ENCODE measurements at regions not wholly inside any gene's neighbourhood (a gene's known extent, or its start where the extent isn't known, plus 50 kb on each side); places are given as distances from the start of the nearest gene placed in this dataset.

DNA sequence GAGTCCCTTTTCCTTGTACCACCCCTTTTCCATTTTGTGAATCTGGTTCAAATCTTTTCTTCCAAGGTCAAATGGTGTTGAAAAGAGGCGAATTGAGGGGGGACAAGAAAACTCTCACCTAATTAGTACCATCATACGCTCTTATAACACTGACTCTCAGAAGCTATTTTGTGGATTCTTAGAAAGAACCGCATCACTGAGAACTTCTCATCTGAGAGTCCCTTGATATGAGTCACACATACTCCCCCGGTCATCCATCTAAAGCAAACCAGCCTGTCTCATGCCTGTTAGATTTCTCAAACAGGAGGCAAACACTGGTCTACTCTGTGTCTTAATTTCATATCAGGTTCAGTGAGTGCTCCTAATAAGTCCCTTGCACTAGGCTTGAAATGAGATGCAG lies 76.5 kb upstream of the SPRED1 start:
- DNase-seq (ENCODE audit: low spot score), result no peak

DNA sequence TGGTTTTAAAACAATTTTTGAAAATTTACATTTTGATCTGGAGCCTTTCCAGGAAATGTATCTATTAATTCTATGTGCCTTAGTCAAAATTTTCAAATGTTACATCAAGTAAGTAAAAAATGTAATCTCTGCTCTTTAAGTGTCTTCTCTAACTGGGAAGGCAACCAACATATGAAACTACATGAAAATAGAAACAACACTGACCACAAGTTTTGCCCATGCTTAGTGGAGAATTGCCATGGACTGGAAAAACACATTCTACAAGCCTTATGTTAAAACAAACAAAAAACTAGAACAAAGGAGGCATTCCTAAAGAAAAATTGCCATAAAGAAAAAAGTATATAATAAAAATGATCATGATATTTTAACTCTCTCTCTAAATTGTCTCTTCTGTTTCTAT lies 75.9 kb upstream of the SPRED1 start:
- no peak for DNase-seq (ENCODE audit: low spot score)

DNA sequence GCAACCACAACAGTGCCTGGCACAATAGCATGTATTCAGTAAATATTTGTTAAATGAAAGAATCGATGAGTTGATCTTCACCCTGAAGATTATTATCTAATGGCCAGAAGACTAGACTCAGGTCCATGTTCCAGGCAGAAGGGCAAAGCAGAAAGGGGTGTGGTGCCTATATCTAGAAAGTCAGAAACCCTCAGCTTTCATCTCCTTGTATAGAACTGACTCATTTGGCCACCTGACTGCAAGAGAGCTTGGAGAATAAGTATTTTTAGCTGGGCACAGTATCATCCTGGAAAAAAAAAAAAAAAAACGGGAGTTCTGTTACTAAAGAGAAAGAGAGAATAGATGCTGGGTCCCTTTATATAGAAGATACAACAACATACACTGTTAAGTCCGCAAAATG lies 69.7 kb upstream of the SPRED1 start:
- DNase-seq (ENCODE audit: low spot score), result no peak

DNA sequence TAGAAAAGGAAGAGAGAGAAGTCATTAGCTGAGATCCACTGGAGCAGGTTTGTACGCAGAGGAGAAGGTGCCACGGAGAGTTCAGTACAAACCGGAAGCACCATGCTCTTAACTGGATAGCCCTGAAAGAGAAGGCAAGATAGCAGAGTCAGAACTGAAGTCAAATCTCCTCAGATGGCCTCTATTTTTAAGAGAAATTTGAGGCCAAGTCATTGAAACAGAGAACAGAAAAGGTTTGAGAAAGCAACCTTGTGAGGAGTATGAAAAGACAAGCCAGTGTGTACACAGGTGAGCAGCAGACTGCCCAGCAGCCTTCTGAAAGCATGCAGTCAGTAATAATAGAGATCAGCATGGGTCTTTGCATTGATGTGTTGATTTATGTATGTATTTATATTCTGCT lies 66.1 kb upstream of the SPRED1 start:
- no peak for DNase-seq (ENCODE audit: low spot score)

DNA sequence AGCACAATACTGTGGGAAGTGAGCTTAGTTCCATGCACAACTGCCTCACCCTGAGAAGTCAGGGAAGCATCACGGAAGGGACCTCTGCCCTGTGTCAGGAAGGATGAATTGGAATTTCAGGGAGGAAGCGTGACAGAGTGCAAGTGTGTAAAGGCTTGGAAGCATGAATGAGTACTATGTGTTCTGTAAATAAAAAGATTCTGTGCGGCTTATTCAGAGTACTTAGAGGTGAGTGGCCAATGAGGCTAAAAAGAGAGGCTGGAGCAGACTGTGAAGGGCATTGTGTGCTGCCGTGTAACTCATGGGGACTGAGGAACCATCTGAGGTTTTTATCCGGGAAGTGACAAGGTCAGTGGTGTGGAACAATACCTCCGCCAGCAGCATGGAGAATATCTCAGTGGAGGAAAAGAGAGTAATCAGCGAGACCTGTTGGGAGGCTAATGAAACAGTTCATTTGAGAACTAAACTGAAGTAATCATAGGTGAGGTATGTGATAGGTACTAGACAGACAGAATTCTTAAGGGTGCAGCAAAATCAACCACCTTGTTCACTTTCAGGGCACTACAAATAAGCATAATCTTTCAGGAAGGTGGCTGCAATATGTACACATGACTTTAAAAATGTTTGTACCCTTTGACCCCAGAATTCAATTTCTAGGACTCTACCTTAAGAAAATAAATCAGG lies 64.9 kb upstream of the SPRED1 start:
- no peak for DNase-seq (ENCODE audit: low spot score)

DNA sequence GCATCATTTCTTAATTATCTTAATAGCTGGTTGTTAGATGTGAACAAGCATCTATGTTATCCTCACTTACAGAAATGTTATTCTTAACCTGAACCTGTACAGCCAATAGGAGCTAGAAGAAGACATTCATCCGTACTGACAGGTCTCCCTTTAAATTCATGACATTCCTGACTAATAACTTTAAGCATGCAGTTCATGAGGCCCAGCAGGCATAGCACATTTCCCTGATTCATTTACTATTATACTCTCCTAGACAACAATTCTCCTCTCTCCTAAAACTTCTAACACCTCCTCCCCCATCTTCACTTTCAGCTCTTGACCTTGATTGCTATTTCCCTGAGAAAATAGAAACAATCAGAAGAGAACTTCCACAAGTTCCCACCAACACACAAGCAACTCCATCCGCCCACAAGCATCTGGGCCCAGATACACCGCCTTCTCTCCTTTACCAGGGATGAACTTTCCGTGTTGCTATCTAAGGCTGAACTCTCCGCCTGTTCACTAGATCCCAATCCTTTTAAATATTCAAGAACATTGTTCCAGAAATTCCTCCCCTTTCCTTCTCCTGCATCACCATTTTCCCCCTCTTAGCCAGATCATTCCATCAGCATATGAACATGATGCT lies 62.9 kb upstream of the SPRED1 start:
- no peak for DNase-seq (ENCODE audit: low spot score)

DNA sequence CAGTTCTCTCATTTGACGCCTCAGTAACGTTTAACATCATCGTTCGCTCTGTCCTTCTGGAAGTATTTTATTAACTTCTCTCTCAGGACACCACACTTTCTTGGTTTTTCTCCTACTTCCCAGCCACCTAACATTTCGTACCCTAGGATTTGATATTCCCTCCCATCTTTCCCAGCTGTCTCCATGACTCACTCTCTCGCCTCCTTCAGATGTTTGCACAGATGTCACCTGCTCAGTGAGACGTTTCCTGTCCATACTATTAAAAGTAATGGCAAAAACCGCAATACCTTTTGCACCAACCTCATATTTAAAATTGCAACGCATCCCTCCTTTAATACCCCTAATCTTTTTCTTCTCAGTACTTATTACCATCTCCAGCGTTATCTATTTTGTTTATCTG lies 62.1 kb upstream of the SPRED1 start:
- DNase-seq (ENCODE audit: low spot score), result no peak

DNA sequence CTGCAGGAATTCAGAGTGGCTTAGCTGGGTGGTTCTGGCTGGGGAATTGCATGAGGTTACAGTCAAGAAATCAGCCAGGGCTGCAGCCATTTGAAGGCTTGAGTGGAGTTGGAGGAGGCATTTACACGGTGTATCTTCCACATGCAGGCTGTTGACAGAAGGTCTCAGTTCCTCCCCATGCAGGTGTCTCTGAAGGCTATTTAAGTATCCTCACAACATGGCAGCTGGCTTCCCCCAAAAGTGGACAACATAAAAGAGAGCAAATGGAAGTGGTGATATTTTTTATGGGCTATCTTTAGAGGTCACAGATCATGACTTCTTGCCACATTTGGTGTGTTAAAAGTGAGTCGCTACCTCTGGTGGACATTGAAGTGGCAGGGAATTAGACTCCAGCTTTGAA lies 60.1 kb upstream of the SPRED1 start:
- no peak for DNase-seq (ENCODE audit: low spot score)

DNA sequence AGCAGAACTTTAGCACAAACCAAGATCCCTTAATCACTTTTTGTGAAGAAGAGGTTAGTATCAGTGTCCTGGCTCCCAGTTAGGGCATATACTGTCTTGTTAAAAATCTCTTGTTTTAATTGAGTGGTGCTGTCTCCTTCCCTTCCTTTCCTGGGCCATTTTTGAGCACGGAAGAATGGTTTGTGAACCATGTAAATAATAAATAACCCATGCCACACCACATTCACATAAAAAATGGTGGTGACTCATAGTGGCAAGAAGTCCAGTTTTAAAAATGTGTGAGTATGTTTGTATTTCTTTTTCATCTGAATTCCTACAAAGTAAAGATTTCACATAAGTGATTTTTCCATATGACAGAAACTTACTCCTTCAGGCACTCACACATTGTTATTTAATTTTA lies 59.1 kb upstream of the SPRED1 start:
- no peak for DNase-seq (ENCODE audit: low spot score)

DNA sequence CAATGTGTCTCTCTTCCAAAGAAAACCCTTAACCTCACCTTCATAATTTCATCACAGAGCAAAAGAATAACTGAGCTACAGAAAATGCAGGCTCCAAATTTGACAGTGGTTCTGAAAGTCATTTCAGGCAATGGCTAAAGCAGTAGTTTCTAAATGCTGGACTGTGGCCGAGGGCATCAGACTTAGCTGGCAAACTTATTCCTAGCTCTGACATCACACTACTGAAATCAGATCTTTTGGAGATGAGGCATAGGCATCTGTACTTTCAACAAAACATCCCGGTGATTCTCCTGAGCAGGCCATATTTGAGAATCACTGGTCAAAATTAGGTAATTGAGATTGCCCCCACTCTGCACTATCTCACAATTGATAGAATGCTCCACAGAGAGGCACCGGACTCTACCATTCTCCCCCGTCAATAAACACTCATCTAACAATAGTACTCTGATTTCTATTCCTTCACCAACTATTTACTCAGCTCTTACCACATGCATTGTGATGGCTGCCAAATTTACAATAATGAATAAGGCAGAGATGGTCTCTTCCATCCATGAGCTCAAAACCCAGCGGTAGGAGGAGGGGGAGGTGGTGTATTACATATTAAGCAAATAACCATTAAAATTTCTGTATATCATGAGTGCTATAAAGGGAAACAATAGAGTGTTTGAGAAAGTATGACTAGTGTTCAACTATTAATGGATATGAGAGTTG lies 57.3 kb upstream of the SPRED1 start:
- no peak for DNase-seq (ENCODE audit: low spot score)

DNA sequence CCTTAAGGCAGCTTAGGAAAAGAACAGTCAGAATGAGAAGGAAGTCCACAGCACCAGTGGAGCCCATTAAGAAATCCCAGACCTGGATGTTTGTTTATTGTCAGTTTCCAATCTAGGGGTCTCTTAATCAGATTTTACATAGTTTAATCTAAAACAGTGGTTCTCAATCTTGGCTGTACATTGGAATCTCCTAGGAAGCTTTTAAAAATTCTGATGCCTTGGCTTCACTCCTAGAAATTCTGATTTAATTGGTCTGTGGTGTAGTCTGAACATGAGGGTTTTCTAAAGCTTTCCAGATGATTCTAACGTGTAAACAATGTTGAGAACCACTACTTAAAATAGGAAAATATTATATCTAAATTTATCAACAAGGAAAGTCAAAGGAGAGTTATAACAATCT lies 56.6 kb upstream of the SPRED1 start:
- DNase-seq (ENCODE audit: low spot score), result no peak

DNA sequence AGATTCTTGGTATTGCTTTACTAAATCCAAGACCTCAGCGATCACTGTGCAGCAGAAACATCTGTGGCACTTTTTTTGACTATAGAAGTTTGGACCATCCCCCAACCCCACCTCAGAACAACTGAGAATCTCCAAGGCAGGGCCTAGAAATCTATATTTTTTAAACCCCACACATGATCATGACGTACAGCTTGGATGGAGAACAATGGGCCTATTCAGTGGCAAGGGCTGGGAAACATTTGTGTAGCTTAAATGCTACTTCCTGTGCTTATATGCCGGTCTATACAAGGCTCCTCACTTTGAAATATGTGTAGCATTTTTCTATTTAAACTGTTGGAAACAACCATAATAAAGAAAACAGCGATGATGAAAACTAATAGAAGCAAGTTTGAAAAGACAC lies 55.1 kb upstream of the SPRED1 start:
- DNase-seq (ENCODE audit: low spot score), result no peak

DNA sequence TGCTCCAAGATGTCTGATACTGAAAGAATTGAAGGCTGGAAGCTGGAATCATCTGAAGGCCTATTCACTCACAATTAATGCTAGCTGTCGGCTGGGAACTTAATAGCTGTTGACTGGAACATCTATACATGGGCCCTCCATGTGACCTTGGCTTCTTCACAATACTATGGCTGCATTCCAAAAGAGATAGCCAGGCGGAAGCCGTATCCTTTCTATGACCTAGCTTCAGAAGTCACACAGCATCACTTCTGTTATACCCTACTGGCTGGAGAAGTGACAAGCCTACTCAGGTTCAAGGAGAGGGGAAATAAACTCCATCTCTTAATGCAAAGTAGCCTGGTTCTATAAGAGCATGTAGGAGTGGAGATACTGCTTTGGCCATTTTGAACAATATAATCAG lies 50.9 kb upstream of the SPRED1 start:
- no peak for DNase-seq (ENCODE audit: low spot score)

DNA sequence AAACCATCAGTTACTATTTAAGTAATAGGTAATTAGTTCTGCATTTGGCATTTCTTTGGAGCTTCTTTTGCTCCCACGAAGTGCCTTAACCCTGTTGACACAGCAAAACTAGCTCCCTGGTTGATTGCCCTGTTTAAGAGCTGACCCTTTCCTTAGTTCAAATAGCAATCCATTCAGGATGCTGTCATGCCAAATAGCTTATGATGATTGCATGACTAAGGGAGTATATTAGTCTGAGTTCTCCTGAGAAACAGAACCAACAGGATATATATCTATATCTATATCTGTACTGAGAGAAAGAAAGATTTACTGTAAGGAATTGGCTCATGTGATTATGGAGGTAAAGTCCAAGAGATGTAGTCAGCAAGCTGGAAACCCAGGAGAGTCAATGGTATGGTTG lies 50.3 kb upstream of the SPRED1 start:
- no peak for DNase-seq (ENCODE audit: low spot score)
